GM18873 (cell line): ENCODE measurements at regions not wholly inside any gene's neighbourhood (a gene's known extent, or its start where the extent isn't known, plus 50 kb on each side); places are given as distances from the start of the nearest gene placed in this dataset.

Source experiments
- ATAC-seq: cut with Tn5 transposase; IDR thresholded peaks from one replicate; pipeline ENCODE4 v1.9.1; 2021; ENCODE audit warnings: mild to moderate bottlenecking, moderate library complexity, moderate number of reproducible peaks; ENCODE audit not compliant: unreplicated experiment, low FRiP score

DNA sequence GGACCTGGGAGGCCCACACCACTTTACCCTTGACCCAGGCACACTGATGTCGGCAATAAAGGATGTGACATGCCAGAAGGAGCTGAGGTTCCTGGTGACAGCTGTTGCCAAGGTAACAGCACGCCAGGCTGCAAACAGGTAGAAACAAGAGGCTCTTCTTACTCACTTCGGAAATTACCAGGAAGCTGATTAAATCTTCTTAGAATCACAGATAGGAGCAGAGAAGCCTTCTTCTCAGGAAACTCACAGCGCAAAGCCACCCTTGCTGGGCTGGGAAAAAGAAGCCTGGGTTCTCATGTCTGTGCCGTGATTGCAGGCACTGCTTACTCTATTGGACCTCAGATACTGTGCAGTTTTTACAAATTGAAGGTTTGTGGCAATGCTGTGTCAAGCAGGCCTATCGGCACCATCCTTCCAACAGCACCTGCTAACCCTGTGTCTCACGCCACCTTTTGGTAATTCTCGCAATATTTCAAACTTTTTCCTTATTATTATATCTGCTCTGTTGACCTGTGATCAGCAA is 61.0 kb upstream of the TAF1B start:
- ATAC-seq, result no peak

- ATAC-seq, result no peak
Observed at GRCh38 chr2:9789371-9789770, 53.9 kb upstream of the TAF1B start.

DNA sequence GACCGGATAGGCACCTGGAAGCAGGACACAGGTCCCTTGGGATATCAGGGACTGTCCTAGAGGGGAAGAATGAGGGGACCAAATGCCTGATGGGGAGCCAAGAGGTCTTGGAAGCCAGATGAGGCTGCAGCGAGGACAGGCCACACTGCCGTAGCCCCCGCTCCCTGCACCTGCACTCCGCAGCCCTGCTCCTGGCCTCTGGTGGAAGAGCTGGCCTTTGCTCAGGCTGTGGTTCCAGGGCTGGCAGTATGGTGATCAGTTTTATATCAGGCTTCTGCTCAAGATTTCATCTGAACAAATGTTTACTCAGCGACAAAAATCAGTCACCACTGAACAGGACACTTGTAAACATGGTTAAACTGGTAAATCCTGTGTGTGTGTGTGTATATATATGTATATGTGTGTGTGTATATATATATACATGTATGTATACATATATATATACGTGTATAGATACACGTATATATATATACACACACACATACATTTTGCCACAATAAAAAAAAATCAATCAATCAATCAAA is 52.5 kb upstream of the TAF1B start:
- no peak for ATAC-seq

GRCh38 chr2:9791711-9792110 is 51.6 kb upstream of the TAF1B start:
- no peak for ATAC-seq

DNA sequence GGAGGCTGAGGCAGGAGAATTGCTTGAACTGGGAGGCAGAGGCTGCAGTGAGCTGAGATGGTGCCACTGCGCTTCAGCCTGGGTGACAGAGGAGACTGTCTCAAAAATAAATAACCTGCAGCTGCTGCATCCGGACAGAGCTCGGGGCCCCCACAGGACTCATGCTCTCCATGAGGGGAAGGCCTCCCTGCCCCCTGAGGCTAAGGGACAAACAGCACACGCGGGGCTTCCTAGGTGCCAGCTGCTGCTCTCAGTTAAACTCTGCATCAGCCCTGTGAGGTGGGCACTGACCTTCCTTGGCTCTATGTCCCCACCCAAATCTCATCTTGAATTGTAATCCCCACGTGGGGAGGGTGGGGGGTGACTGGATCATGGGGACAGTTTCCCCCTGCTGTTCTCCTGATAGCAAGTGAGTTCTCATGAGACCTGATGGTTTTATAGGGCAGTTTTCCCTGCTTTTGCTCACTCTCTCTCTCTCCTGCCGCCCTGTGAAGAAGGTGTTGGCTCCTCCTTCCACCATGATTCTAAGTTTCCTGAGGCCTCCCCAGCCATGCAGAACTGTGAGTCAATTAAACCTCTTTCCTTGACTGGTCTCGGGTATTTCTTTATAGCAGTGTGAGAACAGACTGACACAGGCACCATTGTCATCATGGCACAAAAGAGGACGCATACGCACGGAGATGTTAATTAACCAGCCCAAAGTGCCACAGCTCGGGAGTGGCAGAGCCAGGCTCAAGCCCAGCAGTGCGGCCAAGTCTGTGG is 49.9 kb upstream of the TAF1B start:
- ATAC-seq, result no peak
